H1 (cell line): ENCODE measurements at regions not wholly inside any gene's neighbourhood (a gene's known extent, or its start where the extent isn't known, plus 50 kb on each side); places are given as distances from the start of the nearest gene placed in this dataset.

Experiments used
- CBX8 ChIP-seq: fragments of 300-800, 300-1000 bp; sonication (generic); IDR thresholded peaks from 2 replicates; pipeline ENCODE4 v1.7.1; 2016; ENCODE audit warnings: low read depth, low read length, borderline replicate concordance
- CTCF ChIP-seq, 3 experiments: IDR thresholded peaks; 1 replicate in 2 of 3; 2 replicates in 1 of 3; pipeline versions ENCODE4 v1.5.1 to v1.6.1; 2011; ENCODE audit warnings: low read length in 3 of 3, mild to moderate bottlenecking in 3 of 3, inconsistent platforms in 2 of 3, low read depth in 1 of 3, moderate library complexity in 1 of 3; ENCODE audit not compliant: insufficient read depth in 1 of 3; ENCODE audit errors: control extremely low read depth in 1 of 3
- EP300 ChIP-seq, 2 experiments: IDR thresholded peaks; 1 replicate in 1 of 2; 2 replicates in 1 of 2; pipeline ENCODE4 v1.6.1; 2011 to 2012; ENCODE audit warnings: low read depth in 2 of 2, low read length in 2 of 2, mild to moderate bottlenecking in 2 of 2, borderline replicate concordance in 1 of 2, inconsistent platforms in 1 of 2, moderate library complexity in 1 of 2
- EZH2 ChIP-seq: fragments of 200-600 bp; sonication (generic); IDR thresholded peaks from 2 replicates; pipeline ENCODE4 v1.7.1; 2012; ENCODE audit warnings: low read depth, mild to moderate bottlenecking, moderate library complexity, low read length, inconsistent platforms; ENCODE audit not compliant: severe bottlenecking
- GABPA ChIP-seq: IDR thresholded peaks from 2 replicates; pipeline ENCODE4 v1.6.1; 2011; ENCODE audit warnings: mild to moderate bottlenecking, low read length, moderate library complexity, borderline replicate concordance; ENCODE audit not compliant: insufficient read depth
- NANOG ChIP-seq: IDR thresholded peaks from 2 replicates; pipeline ENCODE4 v1.6.1; 2011; ENCODE audit warnings: low read length, low read depth, mild to moderate bottlenecking, inconsistent platforms; ENCODE audit not compliant: insufficient read depth, poor library complexity, severe bottlenecking
- POLR2A ChIP-seq, 2 experiments: IDR thresholded peaks; 1 replicate in 1 of 2; 2 replicates in 1 of 2; pipeline ENCODE4 v1.6.1; 2011; ENCODE audit warnings: low read depth in 2 of 2, low read length in 2 of 2, mild to moderate bottlenecking in 2 of 2; ENCODE audit errors: control extremely low read depth in 1 of 2
- POLR2AphosphoS5 ChIP-seq: IDR thresholded peaks from 2 replicates; pipeline ENCODE4 v1.6.1; 2011; ENCODE audit warnings: low read depth, low read length
- RAD21 ChIP-seq, 2 experiments: IDR thresholded peaks in 1 of 2; conservative IDR thresholded peaks in 1 of 2; 2 replicates each; pipeline ENCODE4 v1.6.1; 2011; ENCODE audit warnings: low read depth in 2 of 2, low read length in 2 of 2, improper control_type of control experiment in 1 of 2, inconsistent platforms in 1 of 2, mild to moderate bottlenecking in 1 of 2, moderate library complexity in 1 of 2
- RXRA ChIP-seq: IDR thresholded peaks from 2 replicates; pipeline ENCODE4 v1.6.1; 2011; ENCODE audit warnings: low read depth, mild to moderate bottlenecking, low read length, moderate library complexity; ENCODE audit not compliant: insufficient read depth
- SP1 ChIP-seq: IDR thresholded peaks from 2 replicates; pipeline ENCODE4 v1.6.1; 2011; ENCODE audit warnings: low read depth, low read length
- TBP ChIP-seq: IDR thresholded peaks from 2 replicates; pipeline ENCODE4 v1.6.1; 2011; ENCODE audit warnings: low read depth, low read length, improper control_type of control experiment
- TCF12 ChIP-seq: IDR thresholded peaks from 2 replicates; pipeline ENCODE4 v1.6.1; 2011; ENCODE audit warnings: low read depth, mild to moderate bottlenecking, low read length
- USF2 ChIP-seq: IDR thresholded peaks from 2 replicates; pipeline ENCODE4 v1.6.1; 2011; ENCODE audit warnings: low read length, improper control_type of control experiment

DNA sequence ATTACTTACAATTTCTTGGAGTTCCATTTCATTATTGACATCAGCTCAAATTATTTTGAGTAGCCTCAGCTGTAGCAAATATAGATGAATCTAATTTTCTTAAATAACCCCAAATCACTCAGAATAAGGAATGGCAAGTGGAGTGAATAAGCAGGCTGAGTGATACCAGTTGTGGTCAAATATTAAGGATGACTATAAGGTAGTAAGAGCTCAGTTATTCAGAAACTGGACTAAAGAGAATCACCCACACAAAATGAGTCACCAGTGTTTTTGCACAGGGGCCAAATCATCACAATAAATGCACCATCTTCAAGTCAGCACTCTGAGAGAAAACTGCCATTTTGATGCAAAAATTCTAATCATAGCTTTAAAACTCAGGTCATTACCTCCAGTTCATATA lies 128.9 kb upstream of the TARS1 start:
- TF ChIP-seq SP1 (no peak), TBP (no peak), CTCF (IDR thresholded peaks at IDR 0.05; ENCODE audit: control extremely low read depth in 1 of 3, insufficient read depth in 1 of 3, low read depth in 1 of 3, low read length in 3 of 3) (no peak), POLR2A (IDR thresholded peaks at IDR 0.05; ENCODE audit: control extremely low read depth in 1 of 2, low read depth in 2 of 2, low read length in 2 of 2) (no peak), EZH2 (no peak), CBX8 (no peak), TCF12 (no peak), EP300 (IDR thresholded peaks at IDR 0.05; ENCODE audit: borderline replicate concordance in 1 of 2, low read depth in 2 of 2, low read length in 2 of 2) (no peak), NANOG (no peak), RXRA (no peak), USF2 (no peak), POLR2AphosphoS5 (no peak), RAD21 (IDR thresholded peaks at IDR 0.05 in 1 of 2, conservative IDR thresholded peaks at IDR 0.05 in 1 of 2; ENCODE audit: low read depth in 2 of 2, low read length in 2 of 2) (no peak), GABPA (no peak)
